Transverse colon (tissue), 3 donors: ENCODE measurements at regions not wholly inside any gene's neighbourhood (a gene's known extent, or its start where the extent isn't known, plus 50 kb on each side); places are given as distances from the start of the nearest gene placed in this dataset.

Source experiments
- CTCF ChIP-seq, 5 experiments: fragments of 200-600 bp in 3 of 5; fragments of 450-650 bp in 2 of 5; sonication (generic) in 3 of 5; IDR thresholded peaks; 1 replicate in 2 of 5; 2 replicates in 3 of 5; pipeline ENCODE4 v1.5.1; 2016 to 2017; ENCODE audit warnings: antibody characterized with exemption in 5 of 5, inconsistent platforms in 3 of 5, mild to moderate bottlenecking in 2 of 5, moderate library complexity in 1 of 5
- POLR2A ChIP-seq: fragments of 450-650 bp; IDR thresholded peaks from one replicate; pipeline ENCODE4 v1.6.1; 2016; ENCODE audit warnings: antibody characterized with exemption, mild to moderate bottlenecking, moderate library complexity

- no peak for TF ChIP-seq CTCF (IDR thresholded peaks at IDR 0.05)
- TF ChIP-seq POLR2A, result no peak
Observed at GRCh38 chr18:65214456-65214855, 536.4 kb upstream of the CDH7 start.
